GM20000 (cell line): ENCODE measurements at regions not wholly inside any gene's neighbourhood (a gene's known extent, or its start where the extent isn't known, plus 50 kb on each side); places are given as distances from the start of the nearest gene placed in this dataset.
"Not testable (repeated sequence)": the region's sequence is repeated elsewhere in the genome, so short reads cannot be mapped to it uniquely, and the experiment has no call there.

Experiments used
- DNase-seq: peaks from one replicate; pipeline ENCODE4 v3.0.0; 2012; ENCODE audit warnings: low spot score
- CTCF ChIP-seq: IDR thresholded peaks from 2 replicates; pipeline ENCODE4 v1.5.1; 2012; ENCODE audit warnings: mild to moderate bottlenecking, control low read depth; ENCODE audit errors: extremely low read depth, missing control alignments

GRCh38 chr1:69086148-69086547 is 481.6 kb upstream of the LRRC7 start:
- DNase-seq: no peak
- no peak for TF ChIP-seq CTCF

GRCh38 chr1:69088571-69088970 is 479.2 kb upstream of the LRRC7 start:
- TF ChIP-seq CTCF: no peak

GRCh38 chr1:69090170-69090569 is 477.6 kb upstream of the LRRC7 start:
- TF ChIP-seq CTCF: no peak
- DNase-seq: no peak

More at GRCh38 chr1:69088571-69088970, 479.2 kb upstream of the LRRC7 start:
- no peak for DNase-seq

- DNase-seq: no peak
- no peak for TF ChIP-seq CTCF
These were observed 477.0 kb upstream of the LRRC7 start for GRCh38 chr1:69090752-69091151.

- not testable (repeated sequence) for DNase-seq
These were observed 465.7 kb upstream of the LRRC7 start for GRCh38 chr1:69102058-69102457.

GRCh38 chr1:69103213-69103612 is 464.5 kb upstream of the LRRC7 start:
- TF ChIP-seq CTCF: no peak
- no peak for DNase-seq

GRCh38 chr1:69103705-69104385 is 463.9 kb upstream of the LRRC7 start:
- no peak for DNase-seq
- no peak for TF ChIP-seq CTCF

- no peak for DNase-seq
- TF ChIP-seq CTCF: no peak
These were observed 462.8 kb upstream of the LRRC7 start for GRCh38 chr1:69104894-69105293.
